NB4 (cell line): ENCODE measurements at regions not wholly inside any gene's neighbourhood (a gene's known extent, or its start where the extent isn't known, plus 50 kb on each side); places are given as distances from the start of the nearest gene placed in this dataset.

ENCODE experiments used
- DNase-seq: peaks from one replicate; pipeline ENCODE4 v3.0.0; 2010; ENCODE audit warnings: low read depth
- H3K4me3 ChIP-seq: one replicate; pipeline ENCODE4 v1.5.1; 2011; ENCODE audit warnings: mild to moderate bottlenecking, low read depth, low read length, moderate library complexity
- MYC ChIP-seq: IDR thresholded peaks from 2 replicates; pipeline ENCODE4 v1.6.1; 2011; ENCODE audit warnings: low read depth, low read length
- POLR2A ChIP-seq: IDR thresholded peaks from 2 replicates; pipeline ENCODE4 v1.6.1; 2011; ENCODE audit warnings: mild to moderate bottlenecking; ENCODE audit not compliant: insufficient read length; ENCODE audit errors: extremely low read depth
- TF ChIP-seq, protein P1 (sequence below): IDR thresholded peaks from 2 replicates; pipeline ENCODE4 v1.6.1; 2011; ENCODE audit warnings: low read depth, low read length
- TF ChIP-seq, protein P2 (sequence below): IDR thresholded peaks from one replicate; pipeline ENCODE4 v1.5.1; 2012; ENCODE audit warnings: low read depth, low read length

GRCh38 chr14:38850664-38851063, 252.4 kb downstream of the SEC23A start:
- TF ChIP-seq, protein P1, sequence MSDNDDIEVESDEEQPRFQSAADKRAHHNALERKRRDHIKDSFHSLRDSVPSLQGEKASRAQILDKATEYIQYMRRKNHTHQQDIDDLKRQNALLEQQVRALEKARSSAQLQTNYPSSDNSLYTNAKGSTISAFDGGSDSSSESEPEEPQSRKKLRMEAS = no peak
- TF ChIP-seq, protein P2, sequence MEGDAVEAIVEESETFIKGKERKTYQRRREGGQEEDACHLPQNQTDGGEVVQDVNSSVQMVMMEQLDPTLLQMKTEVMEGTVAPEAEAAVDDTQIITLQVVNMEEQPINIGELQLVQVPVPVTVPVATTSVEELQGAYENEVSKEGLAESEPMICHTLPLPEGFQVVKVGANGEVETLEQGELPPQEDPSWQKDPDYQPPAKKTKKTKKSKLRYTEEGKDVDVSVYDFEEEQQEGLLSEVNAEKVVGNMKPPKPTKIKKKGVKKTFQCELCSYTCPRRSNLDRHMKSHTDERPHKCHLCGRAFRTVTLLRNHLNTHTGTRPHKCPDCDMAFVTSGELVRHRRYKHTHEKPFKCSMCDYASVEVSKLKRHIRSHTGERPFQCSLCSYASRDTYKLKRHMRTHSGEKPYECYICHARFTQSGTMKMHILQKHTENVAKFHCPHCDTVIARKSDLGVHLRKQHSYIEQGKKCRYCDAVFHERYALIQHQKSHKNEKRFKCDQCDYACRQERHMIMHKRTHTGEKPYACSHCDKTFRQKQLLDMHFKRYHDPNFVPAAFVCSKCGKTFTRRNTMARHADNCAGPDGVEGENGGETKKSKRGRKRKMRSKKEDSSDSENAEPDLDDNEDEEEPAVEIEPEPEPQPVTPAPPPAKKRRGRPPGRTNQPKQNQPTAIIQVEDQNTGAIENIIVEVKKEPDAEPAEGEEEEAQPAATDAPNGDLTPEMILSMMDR = no peak
- no peak for TF ChIP-seq MYC
- TF ChIP-seq POLR2A = no peak
- no peak for DNase-seq
- H3K4me3 ChIP-seq = no peak overlapping the region

DNA sequence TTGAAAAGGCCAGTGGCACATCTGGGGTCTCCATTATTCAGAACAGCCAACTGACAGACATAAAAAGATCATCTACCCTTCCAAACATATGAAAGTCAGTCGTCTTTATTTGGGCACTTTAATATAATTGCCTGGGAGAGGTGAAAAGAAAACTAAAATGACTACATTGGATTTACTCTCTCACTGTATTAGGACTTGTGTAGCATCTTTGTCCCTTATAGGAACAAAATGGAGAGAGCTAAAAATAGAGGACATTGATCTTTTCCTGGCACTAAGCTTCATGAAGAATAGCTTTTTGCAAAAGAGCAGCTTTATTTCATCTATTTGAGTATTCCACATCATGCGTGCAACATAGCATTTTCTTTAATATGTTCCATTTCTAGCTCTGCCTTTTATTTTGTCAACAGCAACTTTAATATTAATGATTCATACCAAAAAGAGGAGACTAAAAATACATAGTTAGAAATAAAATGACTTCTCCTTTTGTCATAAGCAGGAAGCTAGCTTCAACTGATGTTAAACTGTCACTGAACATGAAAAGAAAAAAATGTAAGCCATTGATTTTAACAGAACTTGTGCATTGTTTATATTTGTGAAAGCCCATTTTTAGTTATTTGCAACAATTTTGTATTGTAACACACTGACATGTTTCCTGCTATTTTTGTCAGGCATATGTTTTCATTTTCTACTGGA, 254.6 kb downstream of the SEC23A start:
- TF ChIP-seq, protein P2 = no peak
- TF ChIP-seq, protein P1 = no peak
- TF ChIP-seq POLR2A (no peak), MYC (no peak)
- no peak for DNase-seq

DNA sequence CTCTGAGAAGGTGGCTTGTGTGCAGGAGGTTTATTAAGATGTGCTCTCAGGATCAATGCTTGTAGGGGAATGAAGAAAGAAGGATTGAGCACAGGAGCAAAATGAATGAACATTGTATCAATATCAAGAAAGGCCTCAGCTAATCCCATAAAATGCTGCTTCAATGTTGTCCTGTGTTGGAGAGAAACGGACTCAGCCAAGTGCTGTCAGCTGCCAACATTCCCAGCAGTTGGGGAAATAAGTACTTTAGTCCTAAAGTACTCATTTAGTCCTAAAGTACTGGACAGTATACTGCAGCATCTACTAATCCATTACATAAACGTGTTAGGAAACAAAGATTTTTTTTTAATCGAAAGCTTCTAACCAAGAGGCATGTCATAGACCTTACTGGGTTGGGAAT, 255.9 kb downstream of the SEC23A start:
- DNase-seq = no peak
- TF ChIP-seq POLR2A (no peak), MYC (no peak)
- TF ChIP-seq, protein P1 = no peak
- TF ChIP-seq, protein P2 = no peak
- H3K4me3 ChIP-seq = no peak overlapping the region

More for the DNA sequence above, 254.6 kb downstream of the SEC23A start:
- H3K4me3 ChIP-seq = no peak overlapping the region

GRCh38 chr14:38839694-38840365, 263.2 kb downstream of the SEC23A start:
- no peak overlapping the region for H3K4me3 ChIP-seq
- DNase-seq = no peak
- TF ChIP-seq, protein P2 = no peak
- TF ChIP-seq, protein P1 = no peak
- TF ChIP-seq POLR2A = no peak
- TF ChIP-seq MYC = no peak

- TF ChIP-seq, protein P1 = no peak
- TF ChIP-seq POLR2A = no peak
- no peak for TF ChIP-seq MYC
- TF ChIP-seq, protein P2 = no peak
- no peak for DNase-seq
- H3K4me3 ChIP-seq = no peak overlapping the region
These were observed 264.1 kb downstream of the SEC23A start for GRCh38 chr14:38838979-38839323.
